ENCODE measurements at regions not wholly inside any gene's neighbourhood (a gene's known extent, or its start where the extent isn't known, plus 50 kb on each side); places are given as distances from the start of the nearest gene placed in this dataset.

DNA sequence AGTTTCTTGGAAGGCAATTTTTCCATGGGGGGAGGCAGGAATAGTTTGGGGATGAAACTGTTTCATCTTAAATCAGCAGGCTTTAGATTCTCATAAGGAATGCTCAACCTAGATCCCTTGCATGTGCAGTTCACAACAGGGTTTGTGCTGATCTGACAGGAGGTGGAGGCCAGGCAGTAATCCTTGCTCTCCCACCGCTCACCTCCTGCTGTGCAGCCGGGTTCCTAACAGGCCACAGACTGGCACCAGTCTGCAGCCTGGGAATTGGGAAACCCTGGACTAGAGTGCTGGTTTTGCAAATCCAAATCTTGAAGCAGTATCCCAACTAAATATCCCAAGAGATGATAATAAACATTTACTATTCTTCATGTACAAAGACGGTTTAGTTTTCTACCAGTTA lies 256.3 kb upstream of the TMCO5A start:
- WGBS: 90% methylated on average over 3 of the region's 3 CpGs
- TF ChIP-seq JUND (IDR thresholded peaks at IDR 0.05) (no peak), RXRA (IDR thresholded peaks at IDR 0.05) (no peak), GABPA (IDR thresholded peaks at IDR 0.05 in 1 of 2, conservative IDR thresholded peaks at IDR 0.05 in 1 of 2) (no peak), EGR1 (IDR thresholded peaks at IDR 0.05; ENCODE audit: low read depth in 2 of 2) (no peak), SP1 (IDR thresholded peaks at IDR 0.05) (no peak), HNF4A (conservative IDR thresholded peaks at IDR 0.05) (no peak), RAD21 (IDR thresholded peaks at IDR 0.05) (no peak), TAF1 (conservative IDR thresholded peaks at IDR 0.05) (no peak), YY1 (IDR thresholded peaks at IDR 0.05) (no peak), NR2F2 (IDR thresholded peaks at IDR 0.05) (no peak), FOXA1 (IDR thresholded peaks at IDR 0.05) (no peak)
- TF ChIP-seq, protein P1, sequence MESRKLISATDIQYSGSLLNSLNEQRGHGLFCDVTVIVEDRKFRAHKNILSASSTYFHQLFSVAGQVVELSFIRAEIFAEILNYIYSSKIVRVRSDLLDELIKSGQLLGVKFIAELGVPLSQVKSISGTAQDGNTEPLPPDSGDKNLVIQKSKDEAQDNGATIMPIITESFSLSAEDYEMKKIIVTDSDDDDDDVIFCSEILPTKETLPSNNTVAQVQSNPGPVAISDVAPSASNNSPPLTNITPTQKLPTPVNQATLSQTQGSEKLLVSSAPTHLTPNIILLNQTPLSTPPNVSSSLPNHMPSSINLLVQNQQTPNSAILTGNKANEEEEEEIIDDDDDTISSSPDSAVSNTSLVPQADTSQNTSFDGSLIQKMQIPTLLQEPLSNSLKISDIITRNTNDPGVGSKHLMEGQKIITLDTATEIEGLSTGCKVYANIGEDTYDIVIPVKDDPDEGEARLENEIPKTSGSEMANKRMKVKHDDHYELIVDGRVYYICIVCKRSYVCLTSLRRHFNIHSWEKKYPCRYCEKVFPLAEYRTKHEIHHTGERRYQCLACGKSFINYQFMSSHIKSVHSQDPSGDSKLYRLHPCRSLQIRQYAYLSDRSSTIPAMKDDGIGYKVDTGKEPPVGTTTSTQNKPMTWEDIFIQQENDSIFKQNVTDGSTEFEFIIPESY (IDR thresholded peaks at IDR 0.05): no peak
- TF ChIP-seq, protein P2, sequence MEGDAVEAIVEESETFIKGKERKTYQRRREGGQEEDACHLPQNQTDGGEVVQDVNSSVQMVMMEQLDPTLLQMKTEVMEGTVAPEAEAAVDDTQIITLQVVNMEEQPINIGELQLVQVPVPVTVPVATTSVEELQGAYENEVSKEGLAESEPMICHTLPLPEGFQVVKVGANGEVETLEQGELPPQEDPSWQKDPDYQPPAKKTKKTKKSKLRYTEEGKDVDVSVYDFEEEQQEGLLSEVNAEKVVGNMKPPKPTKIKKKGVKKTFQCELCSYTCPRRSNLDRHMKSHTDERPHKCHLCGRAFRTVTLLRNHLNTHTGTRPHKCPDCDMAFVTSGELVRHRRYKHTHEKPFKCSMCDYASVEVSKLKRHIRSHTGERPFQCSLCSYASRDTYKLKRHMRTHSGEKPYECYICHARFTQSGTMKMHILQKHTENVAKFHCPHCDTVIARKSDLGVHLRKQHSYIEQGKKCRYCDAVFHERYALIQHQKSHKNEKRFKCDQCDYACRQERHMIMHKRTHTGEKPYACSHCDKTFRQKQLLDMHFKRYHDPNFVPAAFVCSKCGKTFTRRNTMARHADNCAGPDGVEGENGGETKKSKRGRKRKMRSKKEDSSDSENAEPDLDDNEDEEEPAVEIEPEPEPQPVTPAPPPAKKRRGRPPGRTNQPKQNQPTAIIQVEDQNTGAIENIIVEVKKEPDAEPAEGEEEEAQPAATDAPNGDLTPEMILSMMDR (IDR thresholded peaks at IDR 0.05; ENCODE audit: low read depth, low read length, missing input control): no peak
- TF ChIP-seq, protein P3, sequence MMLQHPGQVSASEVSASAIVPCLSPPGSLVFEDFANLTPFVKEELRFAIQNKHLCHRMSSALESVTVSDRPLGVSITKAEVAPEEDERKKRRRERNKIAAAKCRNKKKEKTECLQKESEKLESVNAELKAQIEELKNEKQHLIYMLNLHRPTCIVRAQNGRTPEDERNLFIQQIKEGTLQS (IDR thresholded peaks at IDR 0.05): no peak
- TF ChIP-seq, protein P4, sequence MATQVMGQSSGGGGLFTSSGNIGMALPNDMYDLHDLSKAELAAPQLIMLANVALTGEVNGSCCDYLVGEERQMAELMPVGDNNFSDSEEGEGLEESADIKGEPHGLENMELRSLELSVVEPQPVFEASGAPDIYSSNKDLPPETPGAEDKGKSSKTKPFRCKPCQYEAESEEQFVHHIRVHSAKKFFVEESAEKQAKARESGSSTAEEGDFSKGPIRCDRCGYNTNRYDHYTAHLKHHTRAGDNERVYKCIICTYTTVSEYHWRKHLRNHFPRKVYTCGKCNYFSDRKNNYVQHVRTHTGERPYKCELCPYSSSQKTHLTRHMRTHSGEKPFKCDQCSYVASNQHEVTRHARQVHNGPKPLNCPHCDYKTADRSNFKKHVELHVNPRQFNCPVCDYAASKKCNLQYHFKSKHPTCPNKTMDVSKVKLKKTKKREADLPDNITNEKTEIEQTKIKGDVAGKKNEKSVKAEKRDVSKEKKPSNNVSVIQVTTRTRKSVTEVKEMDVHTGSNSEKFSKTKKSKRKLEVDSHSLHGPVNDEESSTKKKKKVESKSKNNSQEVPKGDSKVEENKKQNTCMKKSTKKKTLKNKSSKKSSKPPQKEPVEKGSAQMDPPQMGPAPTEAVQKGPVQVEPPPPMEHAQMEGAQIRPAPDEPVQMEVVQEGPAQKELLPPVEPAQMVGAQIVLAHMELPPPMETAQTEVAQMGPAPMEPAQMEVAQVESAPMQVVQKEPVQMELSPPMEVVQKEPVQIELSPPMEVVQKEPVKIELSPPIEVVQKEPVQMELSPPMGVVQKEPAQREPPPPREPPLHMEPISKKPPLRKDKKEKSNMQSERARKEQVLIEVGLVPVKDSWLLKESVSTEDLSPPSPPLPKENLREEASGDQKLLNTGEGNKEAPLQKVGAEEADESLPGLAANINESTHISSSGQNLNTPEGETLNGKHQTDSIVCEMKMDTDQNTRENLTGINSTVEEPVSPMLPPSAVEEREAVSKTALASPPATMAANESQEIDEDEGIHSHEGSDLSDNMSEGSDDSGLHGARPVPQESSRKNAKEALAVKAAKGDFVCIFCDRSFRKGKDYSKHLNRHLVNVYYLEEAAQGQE (IDR thresholded peaks at IDR 0.05): no peak
- TF ChIP-seq, protein P5, sequence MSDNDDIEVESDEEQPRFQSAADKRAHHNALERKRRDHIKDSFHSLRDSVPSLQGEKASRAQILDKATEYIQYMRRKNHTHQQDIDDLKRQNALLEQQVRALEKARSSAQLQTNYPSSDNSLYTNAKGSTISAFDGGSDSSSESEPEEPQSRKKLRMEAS (IDR thresholded peaks at IDR 0.05): no peak

DNA sequence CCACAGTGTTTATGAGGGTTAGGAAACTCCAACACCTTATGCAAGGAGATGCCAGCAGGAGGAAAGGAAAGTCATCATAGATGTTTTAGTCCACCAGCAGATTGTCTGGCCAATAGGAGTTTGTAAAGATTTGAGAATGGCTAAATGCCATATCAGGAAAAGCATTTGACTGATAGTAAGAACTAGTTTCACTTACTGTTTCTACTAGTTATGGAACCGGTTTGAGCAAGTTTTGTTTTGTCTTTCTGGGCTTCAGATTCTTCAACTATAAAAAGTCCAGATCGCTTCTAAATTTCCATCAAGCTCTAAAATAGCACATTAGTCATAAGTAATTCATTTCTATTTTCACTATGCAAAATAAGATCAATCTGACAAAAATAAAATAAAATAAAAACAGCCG lies 254.8 kb upstream of the TMCO5A start:
- WGBS: 83% methylated on average over 3 of the region's 3 CpGs
- no peak for DNase-seq (ENCODE audit: low spot score)
- H3K27ac ChIP-seq (ENCODE audit: low read depth in 1 of 2, low read length in 2 of 2): no peak overlapping the region

More for the DNA sequence above, 256.3 kb upstream of the TMCO5A start:
- Histone ChIP-seq H3K4me3 (ENCODE audit: low read depth in 1 of 3, low read length in 3 of 3) (no peak overlapping the region), H3K4me1 (ENCODE audit: control insufficient read depth in 4 of 4, insufficient read depth in 4 of 4, low read length in 3 of 4) (no peaks in the 10 kb centered on the region), H3K9me3 (ENCODE audit: control insufficient read depth in 4 of 4, low read length in 3 of 4) (no peaks in the 10 kb centered on the region), H3K27ac (ENCODE audit: low read depth in 1 of 2, low read length in 2 of 2) (no peak overlapping the region), H3K27me3 (ENCODE audit: control insufficient read depth in 4 of 4, insufficient read depth in 4 of 4, low read length in 3 of 4) (no peaks in the 10 kb centered on the region), H3K36me3 (ENCODE audit: control insufficient read depth in 4 of 4, insufficient read depth in 3 of 4, low read depth in 1 of 4, low read length in 3 of 4) (no peaks in the 10 kb centered on the region), H3K9ac (ENCODE audit: low read depth in 1 of 2, low read length in 2 of 2) (no peak overlapping the region)
- DNase-seq (ENCODE audit: low spot score): no peak

More for the DNA sequence above, 254.8 kb upstream of the TMCO5A start:
- TF ChIP-seq TAF1 (conservative IDR thresholded peaks at IDR 0.05): no peak
- H3K27me3 ChIP-seq (ENCODE audit: control insufficient read depth in 4 of 4, insufficient read depth in 4 of 4, low read length in 3 of 4): no peaks in the 10 kb centered on the region
- no peaks in the 10 kb centered on the region for H3K4me1 ChIP-seq (ENCODE audit: control insufficient read depth in 4 of 4, insufficient read depth in 4 of 4, low read length in 3 of 4)
- H3K4me3 ChIP-seq (ENCODE audit: low read depth in 1 of 3, low read length in 3 of 3): no peak overlapping the region
- no peaks in the 10 kb centered on the region for H3K36me3 ChIP-seq (ENCODE audit: control insufficient read depth in 4 of 4, insufficient read depth in 3 of 4, low read depth in 1 of 4, low read length in 3 of 4)
- no peak overlapping the region for H3K9ac ChIP-seq (ENCODE audit: low read depth in 1 of 2, low read length in 2 of 2)
- H3K9me3 ChIP-seq (ENCODE audit: control insufficient read depth in 4 of 4, low read length in 3 of 4): no peaks in the 10 kb centered on the region

Measured in liver (tissue), 8 donors.